ENCODE measurements at regions not wholly inside any gene's neighbourhood (a gene's known extent, or its start where the extent isn't known, plus 50 kb on each side); places are given as distances from the start of the nearest gene placed in this dataset.
A peak's percentile ranks its signal among the peaks of the same experiment; 100 is the strongest.

GRCh38 chr16:13856811-13857511, 63.0 kb upstream of the ERCC4 start:
- H3K9me3 ChIP-seq (replicated peaks; ENCODE audit: control insufficient read depth, insufficient read depth, low read length), result no peaks in the 10 kb centered on the region
- BruUV-seq (replicated peaks), result no TSS peak
- no peaks in the 10 kb centered on the region for H3K4me1 ChIP-seq (ENCODE audit: control insufficient read depth, insufficient read depth, low read length)
- RAD21 ChIA-PET (ENCODE audit: unreplicated experiment), result no interaction called here
- no peak overlapping the region for H3K9ac ChIP-seq (ENCODE audit: control insufficient read depth, insufficient read depth, low read length)
- no peaks in the 10 kb centered on the region for H3K79me2 ChIP-seq (ENCODE audit: control insufficient read depth, insufficient read depth, low read length)
- SMC1A ChIA-PET (ENCODE audit: uncharacterized antibody, unreplicated experiment), result no interaction called here
- no peak for FAIRE-seq
- H2AFZ ChIP-seq (ENCODE audit: control insufficient read depth, low read depth, low read length), result no peak overlapping the region
- no peak for DNase-seq (ENCODE audit: low read depth, low spot score)
- no peak overlapping the region for H3K27ac ChIP-seq (ENCODE audit: control insufficient read depth, insufficient read depth)
- H3K27me3 ChIP-seq (replicated peaks in 1 of 2; ENCODE audit: control insufficient read depth in 2 of 2, insufficient read depth in 2 of 2, low read length in 1 of 2), result no peaks in the 10 kb centered on the region
- 36% methylated on average over 6 of the region's 7 CpGs for WGBS (ENCODE audit: insufficient coverage, insufficient replicate concordance, low lambda C conversion rate, missing lambda C conversion rate)
- H4K20me1 ChIP-seq (ENCODE audit: control insufficient read depth, insufficient read depth), result no peaks in the 10 kb centered on the region
- no peak overlapping the region for H3K4me3 ChIP-seq
- CTCF ChIA-PET, result interaction anchor here (0.9 kb wide), 1 partner anchor 9 kb away, joined by 4 read pairs; no protein-coding TSS in a partner anchor
- no peak for ATAC-seq
- no peak overlapping the region for H3K4me2 ChIP-seq (ENCODE audit: control insufficient read depth, insufficient read depth)
- POLR2A ChIA-PET, result no interaction called here
- intact Hi-C loops (cut with micrococcal nuclease; ENCODE audit: unreplicated experiment) (no loop called here), in situ Hi-C loops (cut with MboI) (no loop called here)
- no peaks in the 10 kb centered on the region for H3K36me3 ChIP-seq (ENCODE audit: control insufficient read depth in 2 of 2, insufficient read depth in 2 of 2, low read length in 1 of 2)
- TF ChIP-seq BCL3 (IDR thresholded peaks at IDR 0.05; ENCODE audit: borderline replicate concordance, insufficient read depth, low read depth, low read length, poor library complexity, severe bottlenecking), result peak; percentile 91
- no peak for TF ChIP-seq SREBF2 (IDR thresholded peaks at IDR 0.05; ENCODE audit: low read length)
- no peak for TF ChIP-seq TAF1 (IDR thresholded peaks at IDR 0.05; ENCODE audit: borderline replicate concordance, low read depth, low read length)
- TF ChIP-seq RB1 (IDR thresholded peaks at IDR 0.05; ENCODE audit: borderline replicate concordance), result no peak
- TF ChIP-seq NFYB (IDR thresholded peaks at IDR 0.05; ENCODE audit: insufficient read depth, low read depth, low read length), result no peak
- no peak for TF ChIP-seq RAD51 (IDR thresholded peaks at IDR 0.05)
